GM21737 (cell line): ENCODE measurements at regions not wholly inside any gene's neighbourhood (a gene's known extent, or its start where the extent isn't known, plus 50 kb on each side); places are given as distances from the start of the nearest gene placed in this dataset.

ENCODE experiments used
- ATAC-seq: cut with Tn5 transposase; IDR thresholded peaks from one replicate; pipeline ENCODE4 v1.9.1; 2021; ENCODE audit warnings: mild to moderate bottlenecking, moderate library complexity; ENCODE audit not compliant: unreplicated experiment

- ATAC-seq: no peak
Observed at GRCh38 chr11:116485425-116485824, 287.4 kb downstream of the BUD13 start.

GRCh38 chr11:116482716-116483115, 290.1 kb downstream of the BUD13 start:
- no peak for ATAC-seq

DNA sequence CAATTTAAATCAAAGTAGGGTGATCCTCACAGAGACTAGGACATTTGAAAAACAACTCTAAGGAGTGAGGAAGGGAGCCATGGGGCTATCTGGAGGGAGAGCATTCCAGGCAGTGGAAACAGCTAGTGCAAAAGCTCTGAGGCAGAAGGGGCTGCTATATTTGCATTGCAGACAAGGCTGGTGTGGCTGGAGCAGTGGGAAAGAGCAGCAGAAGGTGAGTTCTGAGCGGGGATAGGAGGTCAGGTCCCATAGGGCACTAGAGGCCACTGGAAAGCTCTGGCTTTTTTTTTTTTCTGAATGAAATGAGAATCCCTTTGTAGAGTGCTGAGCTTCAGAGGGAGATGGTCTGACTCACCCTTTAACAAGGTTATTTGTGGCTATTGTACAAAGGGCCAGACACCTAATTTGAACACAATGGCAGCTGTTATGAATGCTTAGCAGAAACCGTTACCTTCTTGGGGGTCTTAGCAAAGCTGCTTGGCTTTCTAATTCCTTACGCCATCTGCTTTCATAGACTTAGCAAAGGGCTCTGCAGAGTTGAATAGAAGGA, 291.6 kb downstream of the BUD13 start:
- ATAC-seq: no peak

- ATAC-seq: no peak
Observed at GRCh38 chr11:116478669-116479668, 293.8 kb downstream of the BUD13 start.

DNA sequence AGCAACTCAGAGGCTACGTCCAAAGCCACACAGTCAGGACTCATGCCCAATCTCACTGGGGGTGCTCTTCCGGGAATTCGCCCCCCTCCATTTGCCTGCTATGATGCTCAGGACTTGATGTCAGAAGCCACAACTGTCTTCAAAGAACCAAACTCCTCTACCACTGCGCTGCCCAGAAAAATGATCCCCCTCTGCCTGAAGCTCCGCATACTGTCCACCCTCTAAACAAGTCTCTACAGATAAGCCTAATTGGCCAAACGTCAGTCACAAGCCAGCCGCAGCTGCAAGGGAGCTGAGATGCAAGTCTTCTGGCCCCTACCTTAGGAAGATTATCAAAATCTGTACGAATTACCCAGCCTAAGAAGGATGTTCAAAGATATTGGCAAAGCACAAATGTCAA, 294.6 kb downstream of the BUD13 start:
- ATAC-seq: no peak

DNA sequence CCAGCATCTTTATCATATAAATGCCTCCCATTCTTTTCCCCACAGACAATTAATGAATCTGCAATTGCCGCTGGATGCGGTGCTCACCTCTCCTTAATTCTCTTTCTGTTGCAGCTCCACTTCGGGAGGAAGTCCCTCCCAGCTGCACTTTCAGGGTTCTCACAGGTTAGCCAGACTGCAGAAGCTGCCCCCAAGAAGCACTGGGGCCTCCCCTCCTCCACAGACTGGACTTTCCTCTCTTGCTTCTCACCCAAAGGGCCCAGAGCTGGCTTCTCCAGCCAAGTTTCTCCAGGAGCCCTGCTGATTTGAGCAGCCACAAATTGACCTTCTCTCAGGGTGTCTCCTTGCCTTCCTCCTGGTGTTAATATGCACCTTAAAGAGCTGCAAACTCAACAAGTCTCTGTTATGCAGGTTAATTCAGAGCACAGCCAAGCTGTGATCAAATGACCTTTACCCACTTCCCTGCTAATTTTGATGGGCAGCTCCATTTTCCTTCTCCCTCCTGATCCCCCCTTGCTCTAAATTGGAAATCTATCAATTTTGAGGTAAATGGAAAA, 298.9 kb downstream of the BUD13 start:
- ATAC-seq: no peak

GRCh38 chr11:116473206-116473769, 299.5 kb downstream of the BUD13 start:
- no peak for ATAC-seq

GRCh38 chr11:116472651-116473050, 300.1 kb downstream of the BUD13 start:
- no peak for ATAC-seq

DNA sequence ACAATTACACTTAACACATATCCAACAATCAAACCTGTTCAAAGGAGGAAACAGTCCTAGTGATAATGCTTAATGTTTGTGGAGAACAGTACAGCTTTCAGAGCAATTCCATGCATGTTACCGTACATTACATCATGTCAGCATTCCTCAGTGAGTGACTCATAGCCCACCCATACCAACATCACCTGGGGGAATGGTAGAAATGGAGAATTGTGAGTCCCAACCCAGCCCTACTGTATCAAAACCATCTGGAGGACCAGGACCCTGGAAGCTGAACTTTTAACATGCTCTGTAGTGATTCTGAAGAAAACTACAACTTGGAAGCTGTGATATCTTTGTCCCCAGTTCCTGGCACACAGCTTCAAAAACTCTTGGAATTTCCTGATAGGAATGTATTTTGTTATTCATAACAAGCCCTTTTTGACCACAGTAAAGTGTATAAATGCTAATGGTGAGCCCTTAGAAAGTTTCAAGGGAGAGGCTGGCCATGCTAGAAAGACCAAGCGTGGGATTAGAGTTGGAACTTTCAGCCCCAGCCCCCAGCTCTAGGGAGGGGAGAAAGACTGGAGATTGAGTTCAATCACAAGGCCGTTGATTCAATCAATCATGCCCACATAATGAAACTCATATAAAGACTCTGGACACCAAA, 301.1 kb downstream of the BUD13 start:
- no peak for ATAC-seq

GRCh38 chr11:116468699-116469098, 304.1 kb downstream of the BUD13 start:
- no peak for ATAC-seq

DNA sequence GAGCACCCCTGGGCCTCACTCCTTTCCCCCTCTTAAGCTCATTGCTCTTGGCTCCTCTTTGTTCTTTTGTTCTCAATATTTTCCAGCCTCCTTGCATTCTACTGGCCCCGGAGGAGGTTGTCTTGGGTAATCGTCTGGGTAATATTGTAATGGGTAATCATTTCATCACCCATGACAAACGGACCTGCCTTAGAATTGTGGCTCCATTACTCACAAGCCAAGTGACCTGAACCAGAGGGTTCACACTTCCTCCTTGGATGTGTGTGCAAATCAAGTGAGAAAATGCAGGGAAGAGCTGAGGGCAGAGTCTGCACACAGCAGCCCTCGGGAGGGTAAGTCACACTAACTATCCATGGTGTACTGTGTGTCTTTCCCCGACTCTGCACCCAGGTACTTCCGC, 305.0 kb downstream of the BUD13 start:
- ATAC-seq: no peak

DNA sequence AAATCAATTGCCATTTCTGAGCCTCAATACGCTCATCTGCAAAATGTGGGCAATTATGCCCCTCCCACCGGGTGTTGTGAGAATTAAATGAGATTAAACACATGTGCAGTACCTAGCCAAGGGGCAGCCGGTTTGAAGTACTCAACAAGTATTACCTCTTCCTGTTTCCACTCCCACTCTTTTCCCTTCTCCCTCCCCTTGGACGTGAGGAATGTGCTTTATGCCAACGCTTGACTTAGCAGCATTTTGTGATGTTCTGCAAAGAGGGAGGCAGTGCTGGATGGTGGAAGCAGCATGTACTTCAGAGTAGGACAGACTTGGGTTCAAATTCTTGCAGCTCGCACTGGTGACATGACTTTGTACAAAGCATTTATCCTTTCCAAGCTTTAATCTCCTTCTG, 306.0 kb downstream of the BUD13 start:
- no peak for ATAC-seq

DNA sequence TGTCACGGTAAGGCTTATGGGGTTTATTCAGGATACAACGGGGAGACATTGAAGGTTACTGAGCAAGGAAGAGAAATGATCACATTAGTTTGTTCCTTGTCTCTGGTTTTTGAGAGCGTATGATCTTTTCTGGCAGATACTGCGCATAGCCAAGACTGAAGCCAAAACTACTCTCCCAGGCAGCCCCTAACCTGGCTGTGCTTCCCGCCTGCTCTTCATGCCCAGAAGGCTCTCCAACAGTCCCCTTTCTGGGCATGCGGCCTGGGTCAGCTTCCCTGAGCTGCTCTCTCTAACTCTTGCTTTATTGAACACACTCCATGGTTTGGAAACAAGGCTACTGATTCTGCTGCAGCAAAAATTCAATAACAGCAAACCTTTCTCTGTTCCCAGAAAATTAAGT, 306.6 kb downstream of the BUD13 start:
- no peak for ATAC-seq

- no peak for ATAC-seq
Observed at GRCh38 chr11:116465056-116465455, 307.7 kb downstream of the BUD13 start.

DNA sequence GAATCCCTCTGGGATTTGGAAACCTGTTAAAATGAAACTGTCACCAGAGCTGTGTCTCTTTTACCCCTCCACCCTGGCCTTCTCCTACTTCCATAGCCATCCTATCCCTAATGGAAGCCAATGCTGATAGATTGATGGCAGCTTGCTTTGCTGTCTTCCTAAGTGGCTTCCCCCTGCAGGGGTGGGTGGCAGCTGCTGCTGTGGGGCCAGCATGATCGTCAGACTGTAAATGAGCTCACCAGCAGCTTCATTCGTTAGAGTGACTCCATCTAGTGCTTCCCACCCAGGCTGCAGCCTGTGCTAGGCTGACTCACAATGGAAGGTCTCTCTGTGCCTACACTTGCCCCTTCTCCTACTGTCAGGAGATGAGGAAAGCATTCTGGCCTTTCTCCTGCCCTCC, 311.0 kb downstream of the BUD13 start:
- no peak for ATAC-seq

GRCh38 chr11:116460156-116460920, 312.4 kb downstream of the BUD13 start:
- ATAC-seq: no peak

DNA sequence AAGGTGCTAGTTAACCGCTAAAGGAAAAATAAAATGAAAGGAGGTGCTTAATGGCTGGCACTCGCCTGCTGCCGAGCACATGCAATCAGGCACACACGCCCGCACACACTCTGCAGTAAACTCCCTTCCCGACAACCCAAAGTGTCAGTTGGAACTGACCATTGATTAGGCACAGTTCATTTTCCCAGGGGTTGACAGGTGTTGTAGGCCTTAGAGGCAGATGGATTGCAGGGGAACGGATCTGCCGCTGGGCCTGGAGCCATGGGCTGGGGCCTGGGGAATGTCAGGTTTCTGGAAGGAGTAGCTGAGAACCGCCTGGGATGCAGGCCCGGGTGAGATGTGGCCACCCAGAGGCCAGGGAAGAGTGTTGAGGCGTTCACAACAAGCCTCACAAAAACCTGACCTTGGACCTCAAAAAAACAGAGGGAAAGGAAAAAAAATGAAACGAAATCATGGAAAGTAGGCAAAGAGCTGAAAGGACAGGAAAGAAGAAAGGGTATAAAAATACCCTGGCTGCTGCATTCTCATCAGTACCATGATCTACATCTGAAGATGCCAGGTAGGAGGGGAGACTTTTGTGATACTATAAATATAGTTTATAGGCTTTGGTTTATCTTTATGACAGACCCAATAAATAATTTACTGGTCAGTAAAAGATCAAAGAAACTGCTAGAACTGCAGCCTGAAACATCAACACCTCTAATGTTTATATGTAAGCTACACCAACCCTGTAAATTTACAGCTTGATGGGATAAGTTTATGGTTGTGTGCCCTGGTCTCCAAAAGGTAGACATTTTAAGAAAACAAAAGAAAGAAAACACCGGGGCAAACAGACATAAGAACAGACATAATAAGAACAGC, 313.4 kb downstream of the BUD13 start:
- ATAC-seq: no peak

DNA sequence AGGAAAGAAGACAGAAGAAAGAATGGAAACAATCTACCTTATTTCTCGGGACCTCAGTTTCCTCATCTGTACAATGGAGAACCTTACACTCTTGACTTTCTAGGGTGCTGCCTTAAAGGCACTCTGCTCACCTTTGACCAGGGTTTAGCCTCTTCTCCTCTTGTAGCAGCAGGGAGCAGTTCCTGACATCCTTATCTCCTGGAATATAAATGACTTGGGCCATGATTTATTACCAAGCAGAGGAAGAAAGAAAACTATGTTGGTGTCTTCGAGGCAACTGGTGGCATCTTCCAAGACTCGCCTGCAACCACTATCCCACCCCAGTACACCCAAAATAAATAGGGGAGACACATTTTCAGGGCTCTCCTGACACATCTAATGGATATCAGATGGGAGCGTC, 314.2 kb downstream of the BUD13 start:
- no peak for ATAC-seq

DNA sequence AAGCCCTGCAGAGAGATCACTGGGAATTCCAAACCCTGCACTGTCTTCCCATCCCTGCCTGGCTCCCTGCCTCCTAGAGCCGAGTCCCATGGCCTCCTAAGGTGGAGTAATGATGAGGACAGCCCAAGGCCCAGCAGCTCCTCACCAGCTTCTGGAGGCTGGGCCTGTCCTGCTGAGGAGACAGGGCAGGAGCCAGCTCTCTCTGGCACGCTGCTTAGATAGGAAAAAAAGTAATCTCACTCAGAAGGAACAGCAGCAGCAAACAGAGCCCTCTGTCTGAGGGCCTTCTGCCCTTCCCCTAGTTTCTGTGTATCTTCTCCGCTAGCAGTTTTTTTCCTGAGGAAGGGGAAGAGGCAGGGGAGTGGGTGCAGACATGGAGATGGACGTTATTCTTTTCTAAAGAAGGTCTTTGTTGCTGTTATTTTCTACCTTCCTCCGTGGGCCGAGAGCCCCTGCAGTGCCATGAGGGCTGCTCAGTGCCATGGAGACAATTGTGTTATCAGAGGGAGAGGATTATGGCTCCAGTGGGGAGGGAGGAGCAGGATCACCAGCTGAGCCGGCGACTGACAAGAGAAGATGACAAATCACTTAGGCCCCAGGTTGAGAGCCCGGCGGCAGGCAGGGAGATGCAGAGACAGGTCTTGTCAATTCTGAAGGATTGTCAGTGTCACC, 315.3 kb downstream of the BUD13 start:
- no peak for ATAC-seq
